Adrenal gland (tissue), 5 donors: ENCODE measurements at regions not wholly inside any gene's neighbourhood (a gene's known extent, or its start where the extent isn't known, plus 50 kb on each side); places are given as distances from the start of the nearest gene placed in this dataset.

ENCODE experiments used
- CTCF ChIP-seq, 6 experiments: fragments of 450-650 bp in 4 of 6; fragments of 200-600 bp in 2 of 6; sonication (generic) in 1 of 6; IDR thresholded peaks; 1 replicate in 5 of 6; 2 replicates in 1 of 6; pipeline versions ENCODE4 v1.5.1 to v1.8.0; 2016 to 2021; ENCODE audit warnings: antibody characterized with exemption in 6 of 6, mild to moderate bottlenecking in 2 of 6, moderate library complexity in 1 of 6
- POLR2A ChIP-seq, 2 donors: fragments of 450-650 bp; IDR thresholded peaks; one replicate each; pipeline ENCODE4 v1.6.1; 2017; ENCODE audit warnings: antibody characterized with exemption in 2 of 2, mild to moderate bottlenecking in 2 of 2, moderate library complexity in 1 of 2
- donor health status: DM: no; HTN: no; CAD: no.

- TF ChIP-seq CTCF (IDR thresholded peaks at IDR 0.05): no peak
- TF ChIP-seq POLR2A (IDR thresholded peaks at IDR 0.05): no peak
Measured at GRCh38 chr2:35794796-35795450, 560.7 kb upstream of the CRIM1 start.
